ENCODE measurements at regions not wholly inside any gene's neighbourhood (a gene's known extent, or its start where the extent isn't known, plus 50 kb on each side); places are given as distances from the start of the nearest gene placed in this dataset.

GRCh38 chr13:62483774-62484173, 1068.1 kb upstream of the PCDH20 start:
- intact Hi-C loops (cut with DNase I) = no loop called here
- H3K27ac ChIP-seq = no peak overlapping the region
- no peaks in the 10 kb centered on the region for H3K27me3 ChIP-seq
- no peak for TF ChIP-seq CTCF (IDR thresholded peaks at IDR 0.05)
- H3K9ac ChIP-seq (ENCODE audit: low read depth in 2 of 2, low read length in 2 of 2) = no peak overlapping the region
- H3K4me3 ChIP-seq = no peak overlapping the region
- no peaks in the 10 kb centered on the region for H3K4me1 ChIP-seq
- no peaks in the 10 kb centered on the region for H3K9me3 ChIP-seq
- no peaks in the 10 kb centered on the region for H3K36me3 ChIP-seq
- DNase-seq = no peak

GRCh38 chr13:62482351-62482750, 1066.7 kb upstream of the PCDH20 start:
- H3K9me3 ChIP-seq = no peaks in the 10 kb centered on the region
- DNase-seq = no peak

GRCh38 chr13:62473944-62474237, 1058.2 kb upstream of the PCDH20 start:
- H3K4me1 ChIP-seq = no peaks in the 10 kb centered on the region
- H3K9ac ChIP-seq (ENCODE audit: low read depth in 2 of 2, low read length in 2 of 2) = no peak overlapping the region
- H3K4me3 ChIP-seq = no peak overlapping the region
- intact Hi-C loops (cut with DNase I) = no loop called here
- no peak for DNase-seq
- H3K27me3 ChIP-seq = no peaks in the 10 kb centered on the region
- H3K9me3 ChIP-seq = no peaks in the 10 kb centered on the region
- H3K36me3 ChIP-seq = no peaks in the 10 kb centered on the region
- H3K27ac ChIP-seq = no peak overlapping the region
- TF ChIP-seq CTCF (IDR thresholded peaks at IDR 0.05) = no peak

More at GRCh38 chr13:62482351-62482750, 1066.7 kb upstream of the PCDH20 start:
- no peak overlapping the region for H3K9ac ChIP-seq (ENCODE audit: low read depth in 2 of 2, low read length in 2 of 2)
- H3K4me3 ChIP-seq = no peak overlapping the region
- intact Hi-C loops (cut with DNase I) = no loop called here
- no peaks in the 10 kb centered on the region for H3K27me3 ChIP-seq
- H3K36me3 ChIP-seq = no peaks in the 10 kb centered on the region
- no peak for TF ChIP-seq CTCF (IDR thresholded peaks at IDR 0.05)
- no peaks in the 10 kb centered on the region for H3K4me1 ChIP-seq
- no peak overlapping the region for H3K27ac ChIP-seq

GRCh38 chr13:62473190-62473943, 1057.7 kb upstream of the PCDH20 start:
- Histone ChIP-seq H3K9me3 (no peaks in the 10 kb centered on the region), H3K36me3 (no peaks in the 10 kb centered on the region), H3K27ac (no peak overlapping the region), H3K4me1 (no peaks in the 10 kb centered on the region), H3K4me3 (no peak overlapping the region), H3K27me3 (no peaks in the 10 kb centered on the region), H3K9ac (ENCODE audit: low read depth in 2 of 2, low read length in 2 of 2) (no peak overlapping the region)
- intact Hi-C loops (cut with DNase I) = no loop called here
- no peak for DNase-seq
- TF ChIP-seq CTCF (IDR thresholded peaks at IDR 0.05) = no peak

- Histone ChIP-seq H3K4me1 (no peaks in the 10 kb centered on the region), H3K4me3 (no peak overlapping the region), H3K9ac (ENCODE audit: low read depth in 2 of 2, low read length in 2 of 2) (no peak overlapping the region), H3K36me3 (no peaks in the 10 kb centered on the region), H3K9me3 (no peaks in the 10 kb centered on the region), H3K27me3 (no peaks in the 10 kb centered on the region), H3K27ac (no peak overlapping the region)
- DNase-seq = no peak
- TF ChIP-seq CTCF (IDR thresholded peaks at IDR 0.05) = no peak
- intact Hi-C loops (cut with DNase I) = no loop called here
Measured at GRCh38 chr13:62453761-62454160, 1038.1 kb upstream of the PCDH20 start.

Data from colonic mucosa (tissue), 4 donors.